Endodermal cell (in vitro differentiated cells): ENCODE measurements at regions not wholly inside any gene's neighbourhood (a gene's known extent, or its start where the extent isn't known, plus 50 kb on each side); places are given as distances from the start of the nearest gene placed in this dataset.
"Not testable (repeated sequence)": the region's sequence is repeated elsewhere in the genome, so short reads cannot be mapped to it uniquely, and the experiment has no call there.

Experiments
- DNase-seq: peaks from one replicate; pipeline ENCODE4 v3.0.0-alpha.2; 2017
- H3K27ac ChIP-seq: 2 replicates; pipeline ENCODE4 v1.5.1; 2013; ENCODE audit warnings: mild to moderate bottlenecking, low read depth, low read length, moderate library complexity
- H3K27me3 ChIP-seq: 2 replicates; pipeline ENCODE4 v1.6.1; 2013; ENCODE audit warnings: mild to moderate bottlenecking, low read length, moderate library complexity; ENCODE audit not compliant: insufficient read depth, control insufficient read depth, poor library complexity, severe bottlenecking
- H3K36me3 ChIP-seq: 2 replicates; pipeline ENCODE4 v1.7.0; 2013; ENCODE audit warnings: mild to moderate bottlenecking, low read length, moderate library complexity; ENCODE audit not compliant: control insufficient read depth, insufficient read depth
- H3K4me1 ChIP-seq: one replicate; pipeline ENCODE4 v1.7.0; 2013; ENCODE audit warnings: low read length; ENCODE audit not compliant: control insufficient read depth, insufficient read depth
- H3K4me3 ChIP-seq: 2 replicates; pipeline ENCODE4 v1.5.1; 2013; ENCODE audit warnings: mild to moderate bottlenecking, low read length, moderate library complexity
- H3K9ac ChIP-seq: 2 replicates; pipeline ENCODE4 v1.6.1; 2013; ENCODE audit warnings: mild to moderate bottlenecking, low read length, moderate library complexity; ENCODE audit not compliant: poor library complexity, severe bottlenecking; ENCODE audit errors: extremely low read depth
- H3K9me3 ChIP-seq: 2 replicates; pipeline ENCODE4 v1.6.1; 2013; ENCODE audit warnings: mild to moderate bottlenecking, low read length, moderate library complexity; ENCODE audit not compliant: control insufficient read depth
- H3K27ac Mint-ChIP-seq: 2 replicates; pipeline ENCODE4 v1.8.0; 2020; ENCODE audit warnings: mixed read lengths
- H3K27me3 Mint-ChIP-seq: 2 replicates; pipeline ENCODE4 v1.8.0; 2021; ENCODE audit warnings: mild to moderate bottlenecking, mixed read lengths; ENCODE audit not compliant: insufficient read depth
- H3K36me3 Mint-ChIP-seq: 2 replicates; pipeline ENCODE4 v1.8.0; 2020; ENCODE audit warnings: low read depth, mixed read lengths
- H3K4me1 Mint-ChIP-seq: 2 replicates; pipeline ENCODE4 v1.8.0; 2020; ENCODE audit warnings: mixed read lengths
- H3K4me3 Mint-ChIP-seq: 2 replicates; pipeline ENCODE4 v1.8.0; 2020; ENCODE audit warnings: mild to moderate bottlenecking, moderate library complexity, mixed read lengths
- H3K9me3 Mint-ChIP-seq: 2 replicates; pipeline ENCODE4 v1.8.0; 2020; ENCODE audit warnings: mild to moderate bottlenecking, mixed read lengths
- CTCF ChIP-seq: fragments of 200-600 bp; sonication (generic); conservative IDR thresholded peaks from 2 replicates; pipeline ENCODE4 v1.5.0; 2021; ENCODE audit warnings: antibody characterized with exemption, mild to moderate bottlenecking
- WGBS, 2 experiments: methylation state at CpG; one replicate each; pipeline versions ENCODE4 v1.1.5 to v1.1.7; 2013; ENCODE audit warnings: missing lambda C conversion rate in 2 of 2, mixed read lengths in 1 of 2; ENCODE audit not compliant: insufficient coverage in 1 of 2, insufficient read length in 1 of 2; 5-methylcytosine and 5-hydroxymethylcytosine counted together

DNA sequence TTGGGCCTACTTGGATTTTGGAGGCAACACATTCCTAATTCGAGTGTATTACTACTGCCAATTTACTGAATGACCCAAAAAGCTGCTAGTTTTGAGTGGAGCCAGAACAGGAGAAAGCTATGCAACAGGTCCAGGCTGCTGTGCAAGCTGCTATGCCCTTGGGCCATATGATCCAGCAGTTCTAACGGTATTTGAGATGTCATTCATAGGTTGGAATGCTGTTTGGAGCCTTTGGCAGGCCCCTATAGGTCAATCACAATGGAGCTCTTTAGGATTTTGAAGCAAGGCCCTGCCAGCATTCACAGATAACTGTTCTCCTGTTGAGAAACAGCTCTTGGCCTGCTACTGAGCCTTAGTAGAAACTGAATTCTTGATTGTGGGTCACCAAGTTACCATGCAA, 368.7 kb downstream of the CDH19 start:
- H3K9ac ChIP-seq, result no peak overlapping the region
- H3K36me3 ChIP-seq, result no peaks in the 10 kb centered on the region
- H3K4me1 Mint-ChIP-seq, result no peaks in the 10 kb centered on the region
- H3K9me3 Mint-ChIP-seq, result no peaks in the 10 kb centered on the region
- no peaks in the 10 kb centered on the region for H3K36me3 Mint-ChIP-seq
- H3K27me3 Mint-ChIP-seq, result no peaks in the 10 kb centered on the region
- peaks cover 2% of the 10 kb centered on the region for H3K4me1 ChIP-seq
- WGBS, 2 experiments, result 91 to 94% methylated on average over 2 of the region's 2 CpGs
- no peak overlapping the region for H3K27ac ChIP-seq
- H3K27me3 ChIP-seq, result no peaks in the 10 kb centered on the region
- H3K4me3 ChIP-seq, result no peak overlapping the region
- TF ChIP-seq CTCF, result no peak
- H3K4me3 Mint-ChIP-seq, result no peak overlapping the region
- H3K9me3 ChIP-seq, result no peaks in the 10 kb centered on the region
- no peak for DNase-seq
- no peak overlapping the region for H3K27ac Mint-ChIP-seq

DNA sequence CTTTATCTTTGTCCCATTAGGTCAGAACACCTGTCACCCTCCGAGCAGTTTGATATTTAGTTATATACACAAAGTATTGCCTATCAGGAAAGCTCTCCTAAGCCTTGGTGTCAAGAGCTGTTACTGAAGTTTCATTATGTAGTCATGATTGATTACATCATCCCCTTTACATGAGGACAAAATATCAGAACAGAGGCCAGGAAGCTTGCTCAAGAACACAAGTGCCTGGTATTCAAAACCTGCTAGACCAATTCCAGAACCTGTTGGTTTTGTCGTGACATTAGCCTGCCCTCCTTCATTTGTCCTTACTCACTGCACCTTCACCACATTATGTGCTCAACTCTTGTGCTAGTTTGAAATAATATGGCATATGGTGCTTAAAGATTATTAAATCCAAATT, 377.1 kb downstream of the CDH19 start:
- H3K36me3 Mint-ChIP-seq, result no peaks in the 10 kb centered on the region
- no peaks in the 10 kb centered on the region for H3K4me1 Mint-ChIP-seq
- H3K27ac Mint-ChIP-seq, result no peak overlapping the region

DNA sequence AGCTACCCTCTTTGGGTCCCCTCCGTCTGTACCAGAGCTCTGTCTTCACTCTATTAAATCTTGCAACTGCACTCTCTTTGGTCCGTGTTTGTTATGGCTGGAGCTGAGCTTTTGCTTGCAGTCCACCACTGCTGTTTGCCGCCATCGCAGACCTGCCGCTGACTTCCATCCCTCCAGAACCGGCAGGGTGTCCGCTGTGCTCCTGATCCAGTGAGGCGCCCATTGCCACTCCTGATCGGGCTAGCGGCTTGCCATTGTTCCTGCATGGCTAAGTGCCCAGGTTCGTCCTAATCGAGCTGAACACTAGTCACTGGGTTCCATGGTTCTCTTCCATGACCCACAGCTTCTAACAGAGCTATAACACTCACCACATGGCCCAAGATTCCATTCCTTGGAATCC, 380.6 kb downstream of the CDH19 start:
- not testable (repeated sequence) for H3K27ac Mint-ChIP-seq, DNase-seq, H3K27ac ChIP-seq, H3K9ac ChIP-seq, H3K4me3 ChIP-seq, H3K9me3 ChIP-seq, H3K4me3 Mint-ChIP-seq, H3K27me3 Mint-ChIP-seq, H3K36me3 Mint-ChIP-seq, H3K27me3 ChIP-seq, H3K4me1 ChIP-seq, H3K4me1 Mint-ChIP-seq, H3K36me3 ChIP-seq, H3K9me3 Mint-ChIP-seq
- WGBS, 2 experiments, result 94 to 98% methylated on average over 10 to 12 of the region's 12 CpGs

More for the DNA sequence above, 377.1 kb downstream of the CDH19 start:
- Histone ChIP-seq H3K4me1 (no peaks in the 10 kb centered on the region), H3K27me3 (no peaks in the 10 kb centered on the region), H3K36me3 (no peaks in the 10 kb centered on the region), H3K27ac (no peak overlapping the region), H3K9me3 (no peaks in the 10 kb centered on the region), H3K4me3 (no peak overlapping the region), H3K9ac (no peak overlapping the region)
- H3K9me3 Mint-ChIP-seq, result peaks cover 2% of the 10 kb centered on the region
- DNase-seq, result no peak
- WGBS, 2 experiments, result 87% methylated on average over 2 of the region's 2 CpGs; no CpG with 5 or more reads in 1 of the 2 experiments
- no peaks in the 10 kb centered on the region for H3K27me3 Mint-ChIP-seq
- H3K4me3 Mint-ChIP-seq, result no peak overlapping the region
- TF ChIP-seq CTCF, result no peak

- H3K27me3 Mint-ChIP-seq, result no peaks in the 10 kb centered on the region
- H3K27ac Mint-ChIP-seq, result no peak overlapping the region
- no peaks in the 10 kb centered on the region for H3K36me3 Mint-ChIP-seq
- H3K27ac ChIP-seq, result no peak overlapping the region
- no peaks in the 10 kb centered on the region for H3K4me1 ChIP-seq
- no peaks in the 10 kb centered on the region for H3K9me3 ChIP-seq
- TF ChIP-seq CTCF, result no peak
- H3K9ac ChIP-seq, result no peak overlapping the region
- DNase-seq, result no peak
- H3K27me3 ChIP-seq, result no peaks in the 10 kb centered on the region
- H3K4me3 ChIP-seq, result no peak overlapping the region
- H3K9me3 Mint-ChIP-seq, result peaks cover 2% of the 10 kb centered on the region
- no peak overlapping the region for H3K4me3 Mint-ChIP-seq
- WGBS, 2 experiments, result 88% methylated on average over 1 of the region's 1 CpG; no CpG with 5 or more reads in 1 of the 2 experiments
- no peaks in the 10 kb centered on the region for H3K36me3 ChIP-seq
- H3K4me1 Mint-ChIP-seq, result no peaks in the 10 kb centered on the region
These were observed 381.7 kb downstream of the CDH19 start for GRCh38 chr18:66222174-66222573.
